Upper lobe of left lung (tissue), 4 donors: ENCODE measurements at regions not wholly inside any gene's neighbourhood (a gene's known extent, or its start where the extent isn't known, plus 50 kb on each side); places are given as distances from the start of the nearest gene placed in this dataset.

Experiments
- EP300 ChIP-seq, 4 donors: sonication (generic); formaldehyde crosslinking; IDR thresholded peaks; one replicate each; pipeline ENCODE4 v1.5.1; 2017; ENCODE audit warnings: antibody characterized with exemption in 4 of 4, control low read depth in 2 of 4
- POLR2AphosphoS5 ChIP-seq, 2 donors: sonication (generic); formaldehyde crosslinking; IDR thresholded peaks; one replicate each; pipeline ENCODE4 v1.5.1; 2017; ENCODE audit warnings: antibody characterized with exemption in 2 of 2
- TF ChIP-seq, protein P1 (sequence below), 6 experiments: fragments of 450-650 bp in 4 of 6; fragments of 200-600 bp in 2 of 6; sonication (generic) in 2 of 6; IDR thresholded peaks; one replicate each; pipeline ENCODE4 v1.5.1; 2016 to 2019; ENCODE audit warnings: antibody characterized with exemption in 6 of 6

DNA sequence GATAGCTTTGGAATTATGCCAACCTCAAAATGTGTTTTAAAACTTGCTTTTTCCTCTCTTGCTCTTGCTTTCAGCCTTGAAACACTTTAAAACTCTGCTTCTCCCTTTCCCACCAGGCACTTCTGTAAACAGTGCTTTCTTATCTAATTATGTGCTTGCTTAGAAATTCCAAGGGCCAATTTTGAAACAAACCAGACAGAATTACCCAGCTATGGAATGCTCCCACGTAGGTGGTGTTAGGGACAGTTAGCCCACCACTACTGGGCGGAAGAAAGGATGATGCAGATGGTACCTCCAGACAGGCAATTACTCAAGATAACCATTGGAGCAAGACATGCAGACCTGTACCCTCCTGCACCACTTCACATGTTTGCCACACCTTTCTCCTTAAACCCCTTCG is 523.0 kb upstream of the PTPRD start:
- TF ChIP-seq, protein P1, sequence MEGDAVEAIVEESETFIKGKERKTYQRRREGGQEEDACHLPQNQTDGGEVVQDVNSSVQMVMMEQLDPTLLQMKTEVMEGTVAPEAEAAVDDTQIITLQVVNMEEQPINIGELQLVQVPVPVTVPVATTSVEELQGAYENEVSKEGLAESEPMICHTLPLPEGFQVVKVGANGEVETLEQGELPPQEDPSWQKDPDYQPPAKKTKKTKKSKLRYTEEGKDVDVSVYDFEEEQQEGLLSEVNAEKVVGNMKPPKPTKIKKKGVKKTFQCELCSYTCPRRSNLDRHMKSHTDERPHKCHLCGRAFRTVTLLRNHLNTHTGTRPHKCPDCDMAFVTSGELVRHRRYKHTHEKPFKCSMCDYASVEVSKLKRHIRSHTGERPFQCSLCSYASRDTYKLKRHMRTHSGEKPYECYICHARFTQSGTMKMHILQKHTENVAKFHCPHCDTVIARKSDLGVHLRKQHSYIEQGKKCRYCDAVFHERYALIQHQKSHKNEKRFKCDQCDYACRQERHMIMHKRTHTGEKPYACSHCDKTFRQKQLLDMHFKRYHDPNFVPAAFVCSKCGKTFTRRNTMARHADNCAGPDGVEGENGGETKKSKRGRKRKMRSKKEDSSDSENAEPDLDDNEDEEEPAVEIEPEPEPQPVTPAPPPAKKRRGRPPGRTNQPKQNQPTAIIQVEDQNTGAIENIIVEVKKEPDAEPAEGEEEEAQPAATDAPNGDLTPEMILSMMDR (IDR thresholded peaks at IDR 0.05), result no peak
- TF ChIP-seq EP300 (IDR thresholded peaks at IDR 0.05), result no peak
- TF ChIP-seq POLR2AphosphoS5 (IDR thresholded peaks at IDR 0.05), result no peak
